Middle frontal gyrus (tissue), 1 donor: ENCODE measurements at regions not wholly inside any gene's neighbourhood (a gene's known extent, or its start where the extent isn't known, plus 50 kb on each side); places are given as distances from the start of the nearest gene placed in this dataset.

Experiments used
- DNase-seq: peaks from one replicate; pipeline ENCODE4 v3.0.0-alpha.2; 2015; ENCODE audit warnings: low spot score; ENCODE audit errors: extremely low spot score

DNA sequence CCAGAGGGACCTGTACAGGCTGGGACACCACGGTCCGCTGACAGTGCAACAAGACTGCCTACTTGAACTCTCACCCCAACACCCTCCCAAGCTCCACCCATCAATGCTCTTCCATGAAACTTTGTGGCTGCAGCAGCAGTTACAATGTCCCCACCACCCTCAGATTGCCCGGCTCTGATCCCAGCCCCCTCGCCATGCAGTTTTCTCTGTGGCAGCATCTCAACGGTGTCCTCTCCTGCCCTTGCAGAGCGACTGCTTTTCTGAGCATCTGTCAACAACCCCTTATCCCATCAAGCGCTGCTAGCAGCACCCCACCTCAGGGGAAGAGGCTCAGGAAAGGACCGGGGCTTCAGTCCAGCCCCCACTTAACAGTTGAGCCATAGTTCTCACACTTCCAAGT, 137.1 kb upstream of the NDUFV2 start:
- DNase-seq: no peak

DNA sequence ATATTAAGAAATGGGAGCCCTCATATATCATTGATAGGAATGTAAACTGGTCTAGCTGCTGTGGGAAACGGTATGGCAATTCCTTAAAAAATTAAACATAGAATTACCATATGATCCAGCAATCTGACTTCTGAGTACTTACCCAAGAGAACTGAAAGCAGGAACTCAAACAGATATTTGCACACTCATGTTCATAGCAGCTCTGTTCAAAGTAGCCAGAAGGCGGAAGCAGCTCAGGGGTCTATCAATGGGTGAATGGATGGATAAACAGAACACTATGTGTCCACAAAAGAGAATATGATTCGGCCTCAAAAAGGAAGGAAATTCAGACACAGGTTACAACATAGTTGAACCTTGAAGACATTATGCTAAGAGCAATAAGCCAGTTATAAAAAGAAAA, 135.7 kb upstream of the NDUFV2 start:
- no peak for DNase-seq

DNA sequence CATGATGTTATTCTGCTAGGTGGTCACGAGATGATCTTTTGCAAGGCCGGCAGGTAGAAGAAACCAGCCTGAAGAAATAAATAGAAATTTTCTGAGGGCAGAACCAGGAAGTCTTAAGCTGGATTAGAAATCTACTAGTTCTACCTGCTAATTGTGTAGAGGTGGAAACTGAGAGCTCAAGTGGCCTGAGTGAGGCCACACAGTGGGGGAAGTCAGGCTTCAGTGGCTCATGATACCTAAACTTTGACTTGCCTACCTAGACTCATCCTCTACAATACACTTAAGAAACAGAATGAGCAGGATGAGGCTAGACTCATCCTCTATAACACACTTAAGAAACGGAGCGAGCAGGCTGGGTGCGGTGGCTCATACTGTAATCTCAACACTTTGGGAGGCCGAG, 134.9 kb upstream of the NDUFV2 start:
- no peak for DNase-seq

DNA sequence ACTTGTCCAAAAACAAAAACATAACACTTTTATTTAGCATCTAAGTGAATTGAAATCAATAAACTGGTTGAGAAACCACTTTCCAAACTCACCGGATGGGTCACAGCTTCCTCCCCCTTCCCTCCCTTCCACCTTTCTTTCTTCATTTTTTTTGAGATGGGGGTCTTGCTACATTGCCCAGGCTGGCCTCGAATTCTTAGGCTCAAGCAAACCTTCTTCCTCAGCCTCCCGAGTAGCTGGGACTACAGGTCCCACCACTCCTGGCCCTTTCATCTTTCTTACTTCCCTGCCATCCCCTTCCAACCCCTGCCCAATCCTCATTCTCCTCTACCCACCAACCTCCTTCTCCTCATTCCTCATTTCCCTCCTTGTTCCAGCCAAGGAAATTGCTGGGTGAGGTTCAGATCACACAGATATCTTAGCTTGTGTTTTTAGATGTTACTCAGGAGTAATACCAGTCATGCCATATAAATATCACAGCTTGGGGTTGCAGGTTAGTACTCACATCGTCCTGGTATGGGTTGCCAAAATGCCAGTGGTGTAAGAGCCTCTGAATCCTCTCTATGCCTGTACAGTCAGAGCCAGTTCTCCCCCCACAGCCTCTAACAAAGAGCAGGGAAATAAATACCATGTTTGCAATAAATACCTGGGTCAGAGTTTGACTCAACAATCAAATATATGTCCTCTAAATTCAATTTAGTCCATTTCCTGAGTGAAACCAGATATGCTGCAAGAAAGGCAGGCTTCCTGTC, 132.7 kb upstream of the NDUFV2 start:
- no peak for DNase-seq

DNA sequence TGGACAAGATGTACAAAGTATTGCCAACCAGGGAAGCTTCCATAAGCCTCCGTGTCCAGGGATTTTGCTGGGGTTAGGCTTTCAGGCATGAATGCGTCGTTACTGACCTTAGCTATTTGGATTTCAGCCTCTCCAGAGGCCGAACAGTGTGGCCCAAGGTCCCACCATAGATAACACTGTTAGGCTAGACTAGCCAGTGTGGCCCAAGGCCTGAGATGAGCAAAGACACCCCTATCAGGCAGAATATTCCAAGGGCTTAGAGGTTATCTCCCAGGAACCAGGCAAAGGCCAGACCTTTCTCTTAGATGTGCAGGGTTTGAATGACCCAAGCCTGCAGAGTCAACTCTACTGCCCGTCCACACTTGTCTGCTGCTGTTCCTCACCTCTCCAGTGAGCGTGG, 131.7 kb upstream of the NDUFV2 start:
- DNase-seq: no peak

DNA sequence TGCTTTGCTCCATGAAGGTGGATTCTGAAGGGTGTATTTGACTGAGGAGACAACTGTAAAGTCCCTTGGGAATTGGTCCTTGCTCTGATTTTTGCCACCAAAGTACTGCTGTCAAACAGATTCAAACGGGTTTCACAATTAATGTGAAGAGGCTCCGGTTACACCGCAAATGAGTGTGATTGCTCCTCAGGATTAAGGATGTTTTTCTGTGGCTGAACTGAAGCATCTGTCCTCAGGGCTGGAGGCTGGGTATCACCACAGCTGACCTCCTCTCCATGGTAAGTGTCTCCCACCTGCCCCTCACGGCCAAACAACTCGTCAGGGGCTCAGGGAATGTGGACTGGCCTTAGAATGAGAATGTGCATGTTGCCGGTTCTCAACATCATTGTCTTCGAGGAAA, 130.4 kb upstream of the NDUFV2 start:
- DNase-seq: no peak

DNA sequence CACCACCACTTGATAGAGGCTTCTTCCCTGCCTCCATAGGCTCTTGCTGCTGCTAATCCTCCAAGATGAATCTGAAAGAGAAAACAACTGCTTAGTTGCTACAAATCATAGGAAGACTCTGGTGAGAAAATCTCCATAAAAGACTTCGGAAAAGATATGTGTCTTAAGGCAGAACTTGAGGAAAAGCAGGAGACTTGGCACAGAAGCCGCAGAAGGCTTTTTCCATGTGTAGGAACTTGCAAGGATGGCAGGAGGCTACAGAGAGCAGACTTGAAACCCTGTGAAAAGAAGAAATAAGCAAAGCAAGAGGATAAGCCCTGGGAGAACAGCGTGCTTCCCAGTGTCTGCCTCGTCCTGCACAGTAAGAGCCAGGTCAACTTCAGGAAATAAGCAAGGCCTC, 128.2 kb upstream of the NDUFV2 start:
- DNase-seq: no peak

DNA sequence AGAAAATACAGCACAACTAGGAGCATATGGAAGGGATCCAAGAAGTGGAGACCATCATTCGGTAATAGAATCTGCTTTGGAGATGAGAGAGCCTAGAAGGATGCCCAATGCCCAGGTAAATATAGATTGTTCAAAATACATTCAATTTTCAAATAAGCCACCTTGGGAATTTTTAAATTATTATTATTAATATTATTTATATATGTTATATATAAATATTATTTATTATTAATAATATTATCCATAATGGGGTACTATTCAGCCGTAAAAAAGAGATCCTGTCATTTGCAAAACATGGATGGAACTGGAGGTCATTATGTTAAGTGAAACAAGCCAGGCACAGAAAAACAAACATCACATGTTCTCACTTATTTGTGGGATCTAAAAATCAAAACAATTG, 127.8 kb upstream of the NDUFV2 start:
- no peak for DNase-seq

DNA sequence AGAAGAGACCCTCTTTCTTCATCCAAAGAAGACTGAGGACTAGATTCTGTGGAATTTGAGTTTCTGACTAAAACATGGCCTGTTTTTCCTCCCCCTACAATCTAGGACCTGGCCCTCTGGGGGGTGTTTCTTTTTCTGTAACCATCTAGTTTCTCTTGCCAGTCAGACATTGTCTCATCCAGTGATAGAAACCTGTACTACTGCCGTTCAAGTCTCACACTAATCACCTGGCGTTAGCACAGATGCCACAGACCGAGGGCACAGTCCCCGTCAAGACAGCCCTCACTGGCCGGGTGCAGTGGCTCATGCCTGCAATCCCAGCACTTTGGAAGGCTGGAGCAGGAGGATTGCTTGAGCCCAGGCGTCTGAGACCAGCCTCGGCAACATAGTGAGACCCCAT, 126.9 kb upstream of the NDUFV2 start:
- no peak for DNase-seq

DNA sequence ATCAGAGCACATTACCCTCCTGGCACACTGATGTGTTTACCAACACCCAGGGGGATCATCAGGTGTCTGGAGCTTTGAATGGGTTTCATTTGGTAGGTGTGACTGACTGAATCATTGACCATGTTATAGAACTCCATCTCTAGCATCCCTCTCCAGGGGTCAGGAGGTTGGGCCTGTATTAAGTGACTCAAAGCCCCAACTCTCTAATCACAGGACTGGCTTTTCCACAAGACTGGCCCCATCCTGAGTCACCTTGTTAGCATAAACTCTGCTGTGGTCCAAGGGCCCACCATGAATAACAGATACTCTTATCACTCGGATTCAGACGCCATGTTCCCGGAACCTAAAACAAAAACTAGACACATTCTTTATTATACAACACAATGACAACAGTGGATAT, 125.9 kb upstream of the NDUFV2 start:
- DNase-seq: no peak

DNA sequence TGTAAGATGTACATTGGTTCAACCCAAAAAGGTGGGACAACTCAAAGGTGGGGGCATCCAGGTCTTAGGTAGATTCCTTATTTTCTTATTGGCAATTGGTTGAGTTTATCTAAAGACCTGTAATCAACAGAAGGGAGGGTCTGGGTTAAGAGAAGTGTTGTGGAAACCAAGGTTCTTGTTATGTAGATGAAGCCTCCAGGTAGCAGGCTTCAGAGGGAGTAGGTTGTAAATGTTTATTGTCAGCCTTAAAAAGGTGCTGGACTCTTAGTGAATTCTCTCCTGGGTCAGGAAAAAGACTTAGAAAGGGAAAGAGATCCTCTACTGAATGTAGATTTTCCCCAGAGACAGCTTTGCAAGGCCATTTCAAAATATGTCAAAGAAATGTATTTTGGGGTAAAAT, 125.3 kb upstream of the NDUFV2 start:
- no peak for DNase-seq

DNA sequence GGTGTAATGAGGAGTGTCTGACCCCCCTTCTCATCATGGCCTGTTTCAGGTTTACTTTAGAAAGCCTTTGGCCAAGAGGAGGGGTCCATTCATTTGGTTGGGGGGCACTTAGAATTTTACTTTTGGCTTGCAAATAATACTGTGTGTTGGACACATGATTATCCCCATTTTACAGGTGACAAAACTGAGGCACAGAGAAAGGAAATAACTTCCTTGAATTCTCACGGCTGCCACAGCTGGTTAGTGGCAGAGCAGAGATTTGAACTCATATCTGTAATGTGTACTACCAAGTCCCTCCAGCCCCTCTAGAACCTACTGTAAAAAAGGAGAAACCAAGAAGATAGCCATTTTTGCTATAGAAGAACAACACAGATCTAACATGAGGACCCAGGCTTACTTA, 124.8 kb upstream of the NDUFV2 start:
- DNase-seq: no peak

DNA sequence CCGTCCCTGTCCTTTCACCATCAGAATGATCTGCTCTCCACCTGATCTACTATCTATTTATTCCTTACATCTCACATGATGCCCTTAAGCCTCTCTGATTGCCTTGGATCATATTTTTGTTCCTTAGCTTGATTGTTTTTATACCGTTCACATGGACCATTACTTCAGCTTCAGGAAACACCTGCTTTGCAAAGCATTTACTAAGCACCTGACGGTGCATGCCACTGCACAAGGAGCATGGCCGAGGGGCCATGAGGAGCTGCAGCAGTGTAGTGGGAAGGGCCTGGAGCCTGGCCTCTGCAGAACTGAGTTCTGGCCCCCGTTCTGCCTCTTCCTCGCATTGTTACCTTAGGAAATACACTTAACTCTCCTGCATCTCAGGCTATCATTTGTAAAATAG, 124.1 kb upstream of the NDUFV2 start:
- DNase-seq: no peak

DNA sequence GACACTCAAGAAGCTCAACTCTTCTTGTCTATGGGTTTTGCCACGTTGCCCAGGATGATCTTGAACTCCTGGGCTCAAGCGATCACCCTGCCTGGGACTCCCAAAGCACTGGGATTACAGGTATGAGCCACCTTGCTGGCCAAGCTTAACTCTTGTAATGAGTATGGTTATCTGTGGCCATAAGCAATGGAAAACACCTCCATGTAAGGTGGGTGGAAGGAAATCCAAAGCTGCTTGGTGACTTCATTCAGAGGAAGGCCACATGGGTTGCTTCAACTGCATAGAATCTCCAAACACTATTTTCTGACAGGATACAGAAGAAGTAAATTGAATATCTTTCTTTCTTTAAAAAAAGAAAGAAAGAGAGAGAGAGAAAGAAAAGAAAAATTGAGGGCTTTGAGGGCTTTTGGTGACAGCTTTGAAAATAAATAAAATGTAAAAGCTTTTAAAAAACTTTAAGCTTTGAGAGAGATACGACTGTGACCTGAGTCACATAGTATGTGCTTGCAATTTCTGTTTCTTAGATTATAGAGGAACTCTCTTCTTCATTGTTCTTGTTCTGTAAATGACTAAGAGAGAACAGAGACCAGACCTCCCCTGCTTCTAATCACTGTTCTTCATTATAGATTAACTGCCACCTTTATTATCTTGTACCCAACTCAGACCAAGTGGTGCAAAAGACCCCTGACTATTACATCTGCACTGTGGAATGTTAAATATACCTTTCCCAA, 123.1 kb upstream of the NDUFV2 start:
- no peak for DNase-seq

DNA sequence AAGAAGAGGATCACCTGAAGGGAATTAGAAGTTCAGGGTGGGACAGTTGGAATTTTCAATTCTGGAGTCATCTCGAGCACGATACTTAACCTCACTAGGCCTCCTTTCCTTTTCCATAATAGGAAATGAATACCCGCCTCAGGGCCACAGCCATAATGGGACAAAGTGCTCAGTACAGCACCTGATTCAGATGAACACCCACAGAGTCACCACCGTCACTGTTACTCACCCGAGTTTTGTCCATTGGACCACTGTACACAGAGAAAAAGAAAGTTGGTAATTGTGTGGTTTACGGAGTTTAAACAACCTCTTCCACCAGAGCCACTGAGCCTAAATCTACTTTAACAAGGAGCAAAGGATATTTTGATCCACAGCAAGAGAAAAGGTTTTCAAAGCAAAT, 122.0 kb upstream of the NDUFV2 start:
- DNase-seq: no peak

DNA sequence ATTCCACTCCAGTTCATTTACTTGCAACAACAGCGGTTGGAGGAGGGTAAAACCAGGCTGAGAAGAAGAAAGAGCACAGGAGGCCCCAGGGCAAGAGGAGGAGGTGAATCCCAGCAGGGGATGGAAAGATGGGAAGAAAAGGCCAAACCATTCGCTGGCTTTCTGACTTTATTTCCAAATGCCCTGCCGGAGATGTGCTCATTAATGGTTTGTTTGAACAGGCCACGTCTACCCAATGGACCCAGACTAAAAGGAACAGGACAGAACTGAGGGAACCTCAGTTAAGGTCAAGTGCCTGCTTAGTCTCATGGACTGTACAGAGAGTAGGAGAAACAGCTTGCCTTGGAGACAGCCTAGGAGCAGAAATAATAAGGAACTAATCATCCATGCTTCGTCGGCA, 121.6 kb upstream of the NDUFV2 start:
- DNase-seq: no peak

DNA sequence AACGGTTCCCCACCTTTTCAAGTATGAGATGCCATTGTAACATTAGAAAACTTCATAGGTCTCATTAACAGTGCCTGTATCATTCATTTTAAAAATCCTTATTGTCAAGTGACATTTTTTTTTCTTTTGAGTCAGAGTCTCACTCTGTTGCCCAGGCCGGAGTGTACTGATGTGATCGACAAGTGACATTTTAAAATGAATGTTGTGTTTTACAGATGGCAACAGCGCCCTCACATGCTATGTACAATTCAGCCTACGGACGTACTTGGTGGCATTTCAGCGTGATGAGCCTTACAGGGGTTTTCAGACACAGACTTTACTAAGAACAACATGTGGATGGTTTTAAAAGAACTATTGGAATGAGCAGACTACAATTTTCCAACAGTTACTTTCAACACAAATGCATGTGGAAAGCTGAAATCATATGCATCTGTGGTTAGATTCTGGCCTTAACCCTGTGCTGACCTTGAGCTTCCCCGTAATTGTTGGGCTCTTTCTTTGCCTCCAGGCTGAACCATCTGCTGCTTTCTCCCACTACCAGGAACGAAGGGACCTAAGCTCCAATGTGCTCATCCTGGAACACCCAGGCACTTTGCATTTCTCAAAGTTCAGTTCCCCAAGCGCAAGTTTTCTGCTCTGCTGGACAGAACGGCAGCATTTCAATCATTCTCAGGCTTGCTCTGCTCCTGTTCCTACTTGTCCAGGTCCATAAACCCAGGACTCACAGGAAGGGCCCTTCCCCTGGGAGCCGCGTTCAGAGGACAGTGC, 119.9 kb upstream of the NDUFV2 start:
- no peak for DNase-seq

DNA sequence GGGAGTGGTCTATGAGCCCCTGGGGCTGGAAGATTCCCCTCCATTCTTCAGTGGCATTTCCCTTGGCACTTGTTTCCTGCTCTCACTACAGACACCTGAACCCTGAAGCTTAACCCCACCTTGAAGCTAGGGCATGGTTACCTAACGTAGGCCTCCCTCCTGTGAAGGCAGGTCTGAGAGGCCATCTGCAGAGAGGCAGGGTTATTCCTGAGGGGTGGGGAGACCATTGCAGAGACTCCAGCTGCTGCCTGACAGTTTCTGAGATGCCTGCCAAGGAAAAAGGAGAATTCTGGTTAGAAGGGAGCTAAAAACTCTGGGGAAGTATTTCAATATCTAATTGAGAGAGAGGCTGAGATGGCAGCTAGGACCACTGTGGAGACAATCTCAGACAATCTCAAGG, 119.3 kb upstream of the NDUFV2 start:
- no peak for DNase-seq

DNA sequence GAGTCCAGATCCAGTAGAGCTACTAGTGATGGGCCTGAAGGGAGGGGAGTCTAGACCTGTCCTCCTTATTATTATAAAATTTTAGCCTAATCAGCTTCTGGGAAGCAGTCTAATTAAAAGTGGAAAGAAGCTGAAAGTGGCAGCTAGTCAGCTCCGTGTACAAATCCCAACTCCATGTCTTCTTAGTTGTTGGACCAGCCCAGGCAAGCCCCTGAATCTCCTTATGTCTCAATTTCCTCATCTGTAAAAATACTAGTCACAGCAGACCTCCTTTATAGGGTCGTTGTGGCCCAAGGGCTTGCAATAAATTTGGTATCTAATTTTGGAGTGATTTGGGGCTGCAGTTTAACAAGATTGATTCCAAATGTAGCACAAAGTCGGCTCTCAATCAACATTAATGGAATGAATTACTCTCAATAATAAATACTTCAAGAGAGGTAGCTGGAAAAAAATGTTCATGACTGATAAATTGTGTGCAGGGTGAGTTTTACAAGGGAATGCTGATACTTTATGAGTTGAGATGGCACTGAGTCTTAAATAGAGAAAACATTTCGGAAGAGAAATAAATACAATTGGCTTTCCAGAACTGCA, 118.3 kb upstream of the NDUFV2 start:
- no peak for DNase-seq

DNA sequence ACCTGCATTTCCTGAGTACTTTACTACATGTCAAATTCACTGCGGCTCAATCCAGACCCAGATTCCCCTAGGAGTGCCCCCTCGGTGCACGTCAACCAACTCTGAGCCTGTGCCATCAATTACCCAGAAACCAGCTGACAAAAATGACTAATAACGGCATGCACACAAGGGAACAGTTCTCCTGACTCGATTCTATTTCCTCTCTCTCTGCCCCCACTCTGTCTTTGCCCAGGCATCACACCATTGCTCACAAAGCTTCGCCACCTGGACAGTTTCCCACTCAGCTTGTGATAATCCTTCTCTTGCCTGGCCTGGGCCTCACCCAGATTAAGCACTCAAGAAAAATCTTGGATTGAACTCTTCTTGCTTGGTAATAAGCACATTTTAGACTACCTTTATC, 115.3 kb upstream of the NDUFV2 start:
- DNase-seq: no peak

DNA sequence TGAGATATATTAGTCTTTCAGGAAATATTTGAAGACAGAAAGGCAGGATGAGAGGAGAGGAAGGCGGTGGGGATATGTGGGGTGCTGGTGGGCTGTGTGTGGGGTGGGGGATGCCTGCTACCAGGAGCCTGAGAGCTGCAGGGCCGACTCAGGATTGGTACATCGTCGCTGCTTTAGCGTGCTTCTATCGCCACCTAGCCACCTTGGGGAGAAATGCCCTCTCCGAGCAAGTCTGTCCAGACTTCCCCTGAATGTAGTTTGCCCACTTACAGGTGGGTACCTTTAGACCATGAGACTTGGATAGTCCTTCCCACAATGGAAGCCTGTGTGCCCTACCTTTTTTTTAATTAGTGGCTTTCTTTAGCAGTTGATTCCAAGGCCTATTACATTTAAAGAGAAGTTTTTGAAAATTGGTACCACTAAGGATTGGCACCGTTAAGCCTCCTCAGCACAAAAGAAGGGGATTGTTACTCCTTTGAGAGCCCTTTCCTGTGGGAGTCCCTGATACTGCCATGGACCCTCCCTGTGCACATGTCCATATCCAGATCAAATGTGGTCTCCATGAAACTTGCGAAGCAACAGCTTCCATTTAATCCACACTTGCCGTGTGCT, 114.1 kb upstream of the NDUFV2 start:
- peak; percentile 72 for DNase-seq

DNA sequence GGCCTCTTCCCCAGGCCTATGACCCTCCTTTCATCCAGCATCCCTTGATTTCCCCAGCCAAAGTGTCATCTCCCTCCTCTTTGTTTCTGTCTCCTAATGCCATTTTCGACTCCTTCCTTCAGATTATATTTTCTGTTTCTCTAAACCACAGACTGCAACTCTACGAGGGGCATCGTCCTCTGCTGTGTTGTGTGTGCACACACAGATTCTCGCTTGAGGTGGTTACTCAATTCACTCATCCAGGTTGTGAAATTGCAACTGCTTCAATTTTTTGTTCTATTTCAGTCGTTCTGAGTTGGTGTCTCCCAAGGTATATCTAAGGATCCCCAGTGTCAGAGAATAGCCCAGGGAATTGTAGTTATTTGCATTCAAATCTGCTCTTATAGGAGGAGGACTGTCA, 113.5 kb upstream of the NDUFV2 start:
- DNase-seq: no peak
